WTC11 (cell line): ENCODE measurements at regions not wholly inside any gene's neighbourhood (a gene's known extent, or its start where the extent isn't known, plus 50 kb on each side); places are given as distances from the start of the nearest gene placed in this dataset.

Source experiments
- ATAC-seq: fragments of 200-7000 bp; cut with Tn5 transposase; 2 replicates; pipeline ENCODE4 v1.10.0; 2021; ENCODE audit warnings: mild to moderate bottlenecking, moderate library complexity
- CTCF ChIA-PET: fragments of 300-600 bp; sonication (Branson Sonifier 250); formaldehyde crosslinking; loops from one replicate; lab custom pipeline; 2021; ENCODE audit warnings: antibody characterized with exemption; lab: Charles Lee
- POLR2A ChIA-PET: fragments of 350-600 bp; sonication (Branson Sonifier 250); formaldehyde crosslinking; loops from one replicate; lab custom pipeline; 2021; ENCODE audit warnings: antibody characterized with exemption; lab: Charles Lee
- DNase-seq: peaks from one replicate; pipeline ENCODE4 v3.0.0; 2021; ENCODE audit warnings: low spot score
- H3K27ac Mint-ChIP-seq: 2 replicates; pipeline ENCODE4 v1.8.0; 2021; ENCODE audit warnings: mixed read lengths
- H3K27me3 Mint-ChIP-seq: 2 replicates; pipeline ENCODE4 v1.8.0; 2021; ENCODE audit warnings: low read depth, mild to moderate bottlenecking, moderate library complexity, mixed read lengths
- H3K36me3 Mint-ChIP-seq: 2 replicates; pipeline ENCODE4 v1.8.0; 2021; ENCODE audit warnings: mixed read lengths
- H3K4me1 Mint-ChIP-seq: 2 replicates; pipeline ENCODE4 v1.8.0; 2022; ENCODE audit warnings: mixed read lengths
- H3K4me3 Mint-ChIP-seq: 2 replicates; pipeline ENCODE4 v1.8.0; 2021; ENCODE audit warnings: mild to moderate bottlenecking, moderate library complexity, mixed read lengths
- H3K9me3 Mint-ChIP-seq: 2 replicates; pipeline ENCODE4 v1.8.0; 2021; ENCODE audit warnings: mixed read lengths
- ATF3 ChIP-seq: sonication (generic); formaldehyde crosslinking; conservative IDR thresholded peaks from 2 replicates; pipeline ENCODE4 v1.8.1; 2022; ENCODE audit warnings: mild to moderate bottlenecking, missing genetic modification reagents
- ATF6 ChIP-seq: sonication (generic); formaldehyde crosslinking; IDR thresholded peaks from 2 replicates; pipeline ENCODE4 v1.8.1; 2023; ENCODE audit warnings: mild to moderate bottlenecking, missing genetic modification reagents
- CREB1 ChIP-seq: sonication (generic); formaldehyde crosslinking; IDR thresholded peaks from 2 replicates; pipeline ENCODE4 v1.8.0; 2023; ENCODE audit warnings: mild to moderate bottlenecking, missing genetic modification reagents
- ESRRA ChIP-seq: sonication (generic); formaldehyde crosslinking; IDR thresholded peaks from 2 replicates; pipeline ENCODE4 v1.8.1; 2022; ENCODE audit warnings: mild to moderate bottlenecking, missing genetic modification reagents, borderline replicate concordance
- NFE2L1 ChIP-seq: sonication (generic); formaldehyde crosslinking; IDR thresholded peaks from 2 replicates; pipeline ENCODE4 v1.8.1; 2023; ENCODE audit warnings: missing genetic modification reagents
- NR2C2 ChIP-seq: sonication (generic); formaldehyde crosslinking; IDR thresholded peaks from 2 replicates; pipeline ENCODE4 v1.8.0; 2022; ENCODE audit warnings: mild to moderate bottlenecking, missing genetic modification reagents
- NR3C1 ChIP-seq: sonication (generic); formaldehyde crosslinking; conservative IDR thresholded peaks from 2 replicates; pipeline ENCODE4 v1.8.1; 2023; ENCODE audit warnings: low read depth, mild to moderate bottlenecking, missing genetic modification reagents
- PRDM15 ChIP-seq: sonication (generic); formaldehyde crosslinking; IDR thresholded peaks from 2 replicates; pipeline ENCODE4 v1.8.0; 2022; ENCODE audit warnings: missing genetic modification reagents
- SMAD3 ChIP-seq: sonication (generic); formaldehyde crosslinking; IDR thresholded peaks from 2 replicates; pipeline ENCODE4 v1.8.0; 2022; ENCODE audit warnings: missing genetic modification reagents, mild to moderate bottlenecking, borderline replicate concordance
- USF2 ChIP-seq: sonication (generic); formaldehyde crosslinking; IDR thresholded peaks from 2 replicates; pipeline ENCODE4 v1.8.1; 2023; ENCODE audit warnings: mild to moderate bottlenecking, missing genetic modification reagents, moderate library complexity
- ZNF232 ChIP-seq: sonication (generic); formaldehyde crosslinking; IDR thresholded peaks from 2 replicates; pipeline ENCODE4 v1.8.0; 2022; ENCODE audit warnings: mild to moderate bottlenecking, missing genetic modification reagents
- ZNF263 ChIP-seq: sonication (generic); formaldehyde crosslinking; IDR thresholded peaks from 2 replicates; pipeline ENCODE4 v1.8.1; 2022; ENCODE audit warnings: low read depth, mild to moderate bottlenecking, moderate library complexity, missing genetic modification reagents
- ZNF396 ChIP-seq: fragments of 250-450 bp; sonication (Bioruptor Pico); IDR thresholded peaks from 2 replicates; pipeline ENCODE4 v1.8.0; 2021; ENCODE audit warnings: mild to moderate bottlenecking, moderate library complexity, borderline replicate concordance
- TF ChIP-seq, protein P1 (sequence below): sonication (generic); formaldehyde crosslinking; IDR thresholded peaks from 2 replicates; pipeline ENCODE4 v1.8.0; 2022; ENCODE audit warnings: mild to moderate bottlenecking, missing genetic modification reagents
- TF ChIP-seq, protein P2 (sequence below): sonication (generic); formaldehyde crosslinking; IDR thresholded peaks from 2 replicates; pipeline ENCODE4 v1.8.0; 2023; ENCODE audit warnings: missing genetic modification reagents, mild to moderate bottlenecking, borderline replicate concordance
- TF ChIP-seq, protein P3 (sequence below): sonication (generic); formaldehyde crosslinking; IDR thresholded peaks from 2 replicates; pipeline ENCODE4 v1.8.1; 2022; ENCODE audit warnings: missing genetic modification reagents, borderline replicate concordance
- TF ChIP-seq, protein P4 (sequence below): sonication (generic); formaldehyde crosslinking; IDR thresholded peaks from 2 replicates; pipeline ENCODE4 v1.8.0; 2022; ENCODE audit warnings: mild to moderate bottlenecking, missing genetic modification reagents
- TF ChIP-seq, protein P5 (sequence below): fragments of 250-450 bp; sonication (Bioruptor Pico); IDR thresholded peaks from 2 replicates; pipeline ENCODE4 v1.9.0; 2021; ENCODE audit warnings: moderate library complexity, mild to moderate bottlenecking, inconsistent platforms, borderline replicate concordance

DNA sequence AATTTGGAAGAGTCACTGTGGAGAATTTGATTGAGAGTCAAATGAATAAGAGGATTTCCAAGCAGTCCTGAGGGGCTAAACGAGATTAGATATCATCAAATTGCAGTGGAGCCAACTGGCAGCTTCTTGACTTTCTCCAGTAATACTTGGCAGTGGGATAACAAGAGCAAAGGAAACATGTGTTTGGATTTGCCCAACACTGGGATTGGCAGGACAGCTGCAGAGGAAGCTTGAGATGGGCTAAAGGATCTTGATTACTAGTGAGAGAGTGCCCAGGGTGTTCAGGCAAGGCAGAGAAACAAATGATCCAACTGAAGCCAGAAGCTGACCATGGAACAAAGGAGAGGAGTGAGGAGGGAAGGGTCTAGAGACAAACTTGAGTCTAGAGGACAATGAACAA lies 356.0 kb upstream of the ISL1 start:
- TF ChIP-seq NR3C1 (CRISPR knock-in tag) (no peak), ATF3 (CRISPR knock-in tag) (no peak), ATF6 (CRISPR knock-in tag) (no peak), ZNF232 (no peak), NR2C2 (CRISPR knock-in tag) (no peak), ESRRA (CRISPR knock-in tag) (no peak), CREB1 (CRISPR knock-in tag) (no peak)
- TF ChIP-seq, protein P1, sequence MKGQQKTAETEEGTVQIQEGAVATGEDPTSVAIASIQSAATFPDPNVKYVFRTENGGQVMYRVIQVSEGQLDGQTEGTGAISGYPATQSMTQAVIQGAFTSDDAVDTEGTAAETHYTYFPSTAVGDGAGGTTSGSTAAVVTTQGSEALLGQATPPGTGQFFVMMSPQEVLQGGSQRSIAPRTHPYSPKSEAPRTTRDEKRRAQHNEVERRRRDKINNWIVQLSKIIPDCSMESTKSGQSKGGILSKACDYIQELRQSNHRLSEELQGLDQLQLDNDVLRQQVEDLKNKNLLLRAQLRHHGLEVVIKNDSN, result no peak
- TF ChIP-seq, protein P2, sequence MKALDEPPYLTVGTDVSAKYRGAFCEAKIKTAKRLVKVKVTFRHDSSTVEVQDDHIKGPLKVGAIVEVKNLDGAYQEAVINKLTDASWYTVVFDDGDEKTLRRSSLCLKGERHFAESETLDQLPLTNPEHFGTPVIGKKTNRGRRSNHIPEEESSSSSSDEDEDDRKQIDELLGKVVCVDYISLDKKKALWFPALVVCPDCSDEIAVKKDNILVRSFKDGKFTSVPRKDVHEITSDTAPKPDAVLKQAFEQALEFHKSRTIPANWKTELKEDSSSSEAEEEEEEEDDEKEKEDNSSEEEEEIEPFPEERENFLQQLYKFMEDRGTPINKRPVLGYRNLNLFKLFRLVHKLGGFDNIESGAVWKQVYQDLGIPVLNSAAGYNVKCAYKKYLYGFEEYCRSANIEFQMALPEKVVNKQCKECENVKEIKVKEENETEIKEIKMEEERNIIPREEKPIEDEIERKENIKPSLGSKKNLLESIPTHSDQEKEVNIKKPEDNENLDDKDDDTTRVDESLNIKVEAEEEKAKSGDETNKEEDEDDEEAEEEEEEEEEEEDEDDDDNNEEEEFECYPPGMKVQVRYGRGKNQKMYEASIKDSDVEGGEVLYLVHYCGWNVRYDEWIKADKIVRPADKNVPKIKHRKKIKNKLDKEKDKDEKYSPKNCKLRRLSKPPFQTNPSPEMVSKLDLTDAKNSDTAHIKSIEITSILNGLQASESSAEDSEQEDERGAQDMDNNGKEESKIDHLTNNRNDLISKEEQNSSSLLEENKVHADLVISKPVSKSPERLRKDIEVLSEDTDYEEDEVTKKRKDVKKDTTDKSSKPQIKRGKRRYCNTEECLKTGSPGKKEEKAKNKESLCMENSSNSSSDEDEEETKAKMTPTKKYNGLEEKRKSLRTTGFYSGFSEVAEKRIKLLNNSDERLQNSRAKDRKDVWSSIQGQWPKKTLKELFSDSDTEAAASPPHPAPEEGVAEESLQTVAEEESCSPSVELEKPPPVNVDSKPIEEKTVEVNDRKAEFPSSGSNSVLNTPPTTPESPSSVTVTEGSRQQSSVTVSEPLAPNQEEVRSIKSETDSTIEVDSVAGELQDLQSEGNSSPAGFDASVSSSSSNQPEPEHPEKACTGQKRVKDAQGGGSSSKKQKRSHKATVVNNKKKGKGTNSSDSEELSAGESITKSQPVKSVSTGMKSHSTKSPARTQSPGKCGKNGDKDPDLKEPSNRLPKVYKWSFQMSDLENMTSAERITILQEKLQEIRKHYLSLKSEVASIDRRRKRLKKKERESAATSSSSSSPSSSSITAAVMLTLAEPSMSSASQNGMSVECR, result no peak
- TF ChIP-seq, all 79 proteins: peak for 0
- 0 out of 2 replicates have a peak, but pooled peaks cover 4% of the 10 kb centered on the region for H3K9me3 Mint-ChIP-seq
- H3K36me3 Mint-ChIP-seq, result no peaks in the 10 kb centered on the region
- ATAC-seq, result no peak
- H3K4me1 Mint-ChIP-seq, result no peaks in the 10 kb centered on the region
- CTCF ChIA-PET, result no interaction called here
- POLR2A ChIA-PET, result no interaction called here
- H3K27me3 Mint-ChIP-seq, result no peaks in the 10 kb centered on the region
- H3K27ac Mint-ChIP-seq, result no peak overlapping the region
- no peak overlapping the region for H3K4me3 Mint-ChIP-seq
- no peak for DNase-seq

DNA sequence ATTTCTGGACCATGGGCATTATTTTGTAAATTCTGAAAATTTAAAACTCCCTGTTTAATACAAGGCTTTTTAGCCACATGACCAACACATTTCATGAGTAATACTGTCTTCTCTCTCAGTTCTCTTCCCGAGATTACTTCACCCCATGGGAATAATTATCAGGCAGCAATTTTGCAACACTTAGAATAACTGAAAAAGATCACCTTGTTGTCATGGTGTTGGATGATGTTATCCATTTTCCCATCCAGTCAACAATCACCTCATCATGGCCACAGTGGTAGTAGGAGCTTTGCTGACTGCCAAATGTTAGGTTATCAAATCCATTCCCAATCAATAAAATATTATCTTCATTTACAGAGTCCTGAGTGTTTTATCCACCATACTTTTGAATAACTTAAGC lies 354.9 kb upstream of the ISL1 start:
- POLR2A ChIA-PET, result interaction anchor here (0.6 kb wide), 1 partner anchor 62 kb away, joined by 3 read pairs; no protein-coding TSS in a partner anchor
- CTCF ChIA-PET, result no interaction called here
- TF ChIP-seq ZNF263, result no peak
- TF ChIP-seq, protein P3, sequence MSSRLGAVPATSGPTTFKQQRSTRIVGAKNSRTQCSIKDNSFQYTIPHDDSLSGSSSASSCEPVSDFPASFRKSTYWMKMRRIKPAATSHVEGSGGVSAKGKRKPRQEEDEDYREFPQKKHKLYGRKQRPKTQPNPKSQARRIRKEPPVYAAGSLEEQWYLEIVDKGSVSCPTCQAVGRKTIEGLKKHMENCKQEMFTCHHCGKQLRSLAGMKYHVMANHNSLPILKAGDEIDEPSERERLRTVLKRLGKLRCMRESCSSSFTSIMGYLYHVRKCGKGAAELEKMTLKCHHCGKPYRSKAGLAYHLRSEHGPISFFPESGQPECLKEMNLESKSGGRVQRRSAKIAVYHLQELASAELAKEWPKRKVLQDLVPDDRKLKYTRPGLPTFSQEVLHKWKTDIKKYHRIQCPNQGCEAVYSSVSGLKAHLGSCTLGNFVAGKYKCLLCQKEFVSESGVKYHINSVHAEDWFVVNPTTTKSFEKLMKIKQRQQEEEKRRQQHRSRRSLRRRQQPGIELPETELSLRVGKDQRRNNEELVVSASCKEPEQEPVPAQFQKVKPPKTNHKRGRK, result no peak
- TF ChIP-seq NFE2L1 (CRISPR knock-in tag), result no peak
- TF ChIP-seq, protein P4, sequence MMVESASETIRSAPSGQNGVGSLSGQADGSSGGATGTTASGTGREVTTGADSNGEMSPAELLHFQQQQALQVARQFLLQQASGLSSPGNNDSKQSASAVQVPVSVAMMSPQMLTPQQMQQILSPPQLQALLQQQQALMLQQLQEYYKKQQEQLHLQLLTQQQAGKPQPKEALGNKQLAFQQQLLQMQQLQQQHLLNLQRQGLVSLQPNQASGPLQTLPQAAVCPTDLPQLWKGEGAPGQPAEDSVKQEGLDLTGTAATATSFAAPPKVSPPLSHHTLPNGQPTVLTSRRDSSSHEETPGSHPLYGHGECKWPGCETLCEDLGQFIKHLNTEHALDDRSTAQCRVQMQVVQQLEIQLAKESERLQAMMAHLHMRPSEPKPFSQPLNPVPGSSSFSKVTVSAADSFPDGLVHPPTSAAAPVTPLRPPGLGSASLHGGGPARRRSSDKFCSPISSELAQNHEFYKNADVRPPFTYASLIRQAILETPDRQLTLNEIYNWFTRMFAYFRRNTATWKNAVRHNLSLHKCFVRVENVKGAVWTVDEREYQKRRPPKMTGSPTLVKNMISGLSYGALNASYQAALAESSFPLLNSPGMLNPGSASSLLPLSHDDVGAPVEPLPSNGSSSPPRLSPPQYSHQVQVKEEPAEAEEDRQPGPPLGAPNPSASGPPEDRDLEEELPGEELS (CRISPR knock-in tag), result no peak
- TF ChIP-seq, protein P5, sequence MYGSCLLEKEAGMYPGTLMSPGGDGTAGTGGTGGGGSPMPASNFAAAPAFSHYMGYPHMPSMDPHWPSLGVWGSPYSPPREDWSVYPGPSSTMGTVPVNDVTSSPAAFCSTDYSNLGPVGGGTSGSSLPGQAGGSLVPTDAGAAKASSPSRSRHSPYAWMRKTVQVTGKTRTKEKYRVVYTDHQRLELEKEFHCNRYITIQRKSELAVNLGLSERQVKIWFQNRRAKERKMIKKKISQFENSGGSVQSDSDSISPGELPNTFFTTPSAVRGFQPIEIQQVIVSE (CRISPR knock-in tag), result no peak
- no peak for TF ChIP-seq USF2 (CRISPR knock-in tag)
- TF ChIP-seq PRDM15 (CRISPR knock-in tag), result no peak
- no peak for TF ChIP-seq SMAD3 (CRISPR knock-in tag)
- no peak for TF ChIP-seq ZNF396 (CRISPR knock-in tag)

More for the DNA sequence above, 354.9 kb upstream of the ISL1 start:
- no peaks in the 10 kb centered on the region for H3K36me3 Mint-ChIP-seq
- no peak for ATAC-seq
- H3K9me3 Mint-ChIP-seq, result 0 out of 2 replicates have a peak, but pooled peaks cover 4% of the 10 kb centered on the region
- no peaks in the 10 kb centered on the region for H3K4me1 Mint-ChIP-seq
- DNase-seq, result no peak
- H3K27ac Mint-ChIP-seq, result no peak overlapping the region
- no peaks in the 10 kb centered on the region for H3K27me3 Mint-ChIP-seq
- H3K4me3 Mint-ChIP-seq, result no peak overlapping the region
